SK-N-SH treated with all-trans-retinoic acid at 6 μM for 48 hours (cell line): ENCODE measurements at regions not wholly inside any gene's neighbourhood (a gene's known extent, or its start where the extent isn't known, plus 50 kb on each side); places are given as distances from the start of the nearest gene placed in this dataset.

ENCODE experiments used
- ARNTL ChIP-seq: fragments of 450-650 bp; formaldehyde crosslinking; IDR thresholded peaks from 2 replicates; pipeline ENCODE4 v1.5.0; 2020; ENCODE audit warnings: low read depth, mild to moderate bottlenecking, moderate library complexity, borderline replicate concordance
- CREB5 ChIP-seq: fragments of 250-450 bp; sonication (Bioruptor Pico); IDR thresholded peaks from 2 replicates; pipeline ENCODE4 v1.5.1; 2020; ENCODE audit warnings: low read depth, mild to moderate bottlenecking, moderate library complexity
- CSRNP3 ChIP-seq: fragments of 250-450 bp; sonication (Bioruptor Pico); IDR thresholded peaks from 2 replicates; pipeline ENCODE4 v1.5.1; 2021; ENCODE audit warnings: mild to moderate bottlenecking, moderate library complexity
- GLIS3 ChIP-seq: fragments of 250-450 bp; sonication (Bioruptor Pico); IDR thresholded peaks from 2 replicates; pipeline ENCODE4 v1.5.0; 2020; ENCODE audit warnings: mild to moderate bottlenecking, moderate library complexity
- ISL1 ChIP-seq: fragments of 250-450 bp; sonication (Bioruptor Pico); IDR thresholded peaks from 2 replicates; pipeline ENCODE4 v2.1.2; 2022; ENCODE audit warnings: mild to moderate bottlenecking, moderate library complexity
- PATZ1 ChIP-seq: fragments of 250-450 bp; sonication (Bioruptor Pico); IDR thresholded peaks from 2 replicates; pipeline ENCODE4 v1.8.0; 2020; ENCODE audit warnings: mild to moderate bottlenecking, moderate library complexity, borderline replicate concordance
- RARB ChIP-seq: fragments of 250-450 bp; sonication (Bioruptor Pico); IDR thresholded peaks from 2 replicates; pipeline ENCODE4 v1.8.0; 2021; ENCODE audit warnings: mild to moderate bottlenecking, moderate library complexity
- TCF4 ChIP-seq: fragments of 250-450 bp; sonication (Bioruptor Pico); IDR thresholded peaks from 2 replicates; pipeline ENCODE4 v1.8.0; 2021; ENCODE audit warnings: mild to moderate bottlenecking, moderate library complexity, borderline replicate concordance
- ZNF70 ChIP-seq: fragments of 450-650 bp; formaldehyde crosslinking; IDR thresholded peaks from 2 replicates; pipeline ENCODE4 v1.5.0; 2020; ENCODE audit warnings: mild to moderate bottlenecking, moderate library complexity

- no peak for TF ChIP-seq PATZ1 (CRISPR knock-in tag)
- TF ChIP-seq CREB5 (CRISPR knock-in tag): no peak
- no peak for TF ChIP-seq ZNF70 (CRISPR knock-in tag)
- no peak for TF ChIP-seq RARB (CRISPR knock-in tag)
- no peak for TF ChIP-seq CSRNP3 (CRISPR knock-in tag)
- no peak for TF ChIP-seq GLIS3 (CRISPR knock-in tag)
- TF ChIP-seq TCF4 (CRISPR knock-in tag): no peak
- TF ChIP-seq ARNTL (CRISPR knock-in tag): no peak
- TF ChIP-seq ISL1: no peak
Measured at GRCh38 chrX:122816288-122816687, 367.8 kb upstream of the GRIA3 start.
